A549 (cell line): ENCODE measurements at regions not wholly inside any gene's neighbourhood (a gene's known extent, or its start where the extent isn't known, plus 50 kb on each side); places are given as distances from the start of the nearest gene placed in this dataset.

ENCODE experiments used
- ATAC-seq, 2 experiments: fragments of 200-7000 bp in 1 of 2; fragments of >200 bp in 1 of 2; cut with Nextera tagmentation in 1 of 2; cut with Tn5 transposase in 1 of 2; 3 replicates each; pipeline versions ENCODE4 v1.8.0 to v1.9.1; 2018 to 2020; ENCODE audit warnings: mild to moderate bottlenecking in 1 of 2, moderate library complexity in 1 of 2
- CTCF ChIA-PET: fragments of 300-600 bp; sonication (Branson Sonifier 250); formaldehyde crosslinking; extraction: SDS; loops from one replicate; lab custom pipeline; 2021; ENCODE audit warnings: antibody characterized with exemption, inconsistent platforms; lab: Yijun Ruan, JAX
- POLR2A ChIA-PET: fragments of 350-600 bp; formaldehyde crosslinking; extraction: SDS; loops from one replicate; lab custom pipeline; 2021; ENCODE audit warnings: antibody characterized with exemption, inconsistent platforms; lab: Yijun Ruan, JAX
- DNase-seq, 2 experiments: peaks; one replicate each; pipeline versions ENCODE4 v3.0.0 to v3.0.0-alpha.2; 2011 to 2016; ENCODE audit warnings: low read depth in 1 of 2, low spot score in 1 of 2
- FAIRE-seq: peaks from 2 replicates; lab custom pipeline; 2011; peaks lifted over from hg19 to GRCh38; lab: Jason Lieb, UNC
- H3K27ac ChIP-seq, 2 experiments: fragments of >200 bp; sonication (Bioruptor Twin); formaldehyde crosslinking; 3 replicates each; pipeline ENCODE4 v1.5.1; 2016 to 2017
- H3K4me1 ChIP-seq: fragments of >200 bp; sonication (Bioruptor Twin); formaldehyde crosslinking; 3 replicates; pipeline ENCODE4 v1.6.1; 2016
- H3K4me2 ChIP-seq: fragments of >200 bp; sonication (Bioruptor Twin); formaldehyde crosslinking; 3 replicates; pipeline ENCODE4 v1.6.1; 2016
- H3K4me3 ChIP-seq: fragments of >200 bp; sonication (Bioruptor Twin); formaldehyde crosslinking; 3 replicates; pipeline ENCODE4 v1.5.1; 2016
- H3K9me3 ChIP-seq: fragments of >200 bp; sonication (Bioruptor Twin); formaldehyde crosslinking; 3 replicates; pipeline ENCODE4 v1.6.1; 2016
- CBX2 ChIP-seq: fragments of 200-600 bp; sonication (generic); IDR thresholded peaks from 2 replicates; pipeline ENCODE4 v1.6.1; 2016; ENCODE audit warnings: low read depth, mild to moderate bottlenecking, borderline replicate concordance
- CHD2 ChIP-seq: fragments of 150-350 bp; IDR thresholded peaks from 2 replicates; pipeline ENCODE4 v1.6.1; 2014; ENCODE audit warnings: low read length; ENCODE audit not compliant: partially characterized antibody
- EHF ChIP-seq: fragments of 250-450 bp; sonication (Bioruptor Pico); IDR thresholded peaks from 2 replicates; pipeline ENCODE4 v1.5.0; 2020; ENCODE audit warnings: mild to moderate bottlenecking
- HDAC2 ChIP-seq: fragments of 200-600 bp; sonication (generic); IDR thresholded peaks from 2 replicates; pipeline ENCODE4 v1.6.1; 2016
- HMGXB4 ChIP-seq: fragments of 250-450 bp; sonication (Bioruptor Pico); IDR thresholded peaks from 2 replicates; pipeline ENCODE4 v1.5.0; 2021; ENCODE audit warnings: mild to moderate bottlenecking, moderate library complexity, borderline replicate concordance
- NR3C1 ChIP-seq: fragments of >200 bp; sonication (Bioruptor Twin); formaldehyde crosslinking; IDR thresholded peaks from 3 replicates; pipeline ENCODE4 v1.6.1; 2017
- PHF8 ChIP-seq: fragments of 200-600 bp; sonication (generic); IDR thresholded peaks from 2 replicates; pipeline ENCODE4 v1.6.1; 2016; ENCODE audit warnings: low read depth, mild to moderate bottlenecking, antibody characterized with exemption, moderate library complexity, borderline replicate concordance
- RARB ChIP-seq: fragments of 250-450 bp; sonication (Bioruptor Pico); IDR thresholded peaks from 2 replicates; pipeline ENCODE4 v1.8.0; 2021; ENCODE audit warnings: mild to moderate bottlenecking, moderate library complexity
- REST ChIP-seq: fragments of 200-600 bp; sonication (generic); IDR thresholded peaks from 2 replicates; pipeline ENCODE4 v1.6.1; 2016; ENCODE audit warnings: antibody characterized with exemption, mild to moderate bottlenecking, moderate library complexity
- RFX5 ChIP-seq: fragments of 450-650 bp; IDR thresholded peaks from 2 replicates; pipeline ENCODE4 v1.7.1; 2014; ENCODE audit warnings: antibody characterized with exemption, mild to moderate bottlenecking, moderate library complexity
- USF2 ChIP-seq: fragments of 450-650 bp; IDR thresholded peaks from 2 replicates; pipeline ENCODE4 v1.6.1; 2014; ENCODE audit warnings: antibody characterized with exemption
- ZFP36 ChIP-seq: fragments of 450-650 bp; IDR thresholded peaks from 2 replicates; pipeline ENCODE4 v1.6.1; 2014; ENCODE audit warnings: borderline replicate concordance; ENCODE audit not compliant: partially characterized antibody
- ZNF302 ChIP-seq: fragments of 250-450 bp; sonication (Bioruptor Pico); IDR thresholded peaks from 2 replicates; pipeline ENCODE4 v1.9.0; 2021; ENCODE audit warnings: inconsistent platforms, mild to moderate bottlenecking, moderate library complexity
- WGBS: methylation state at CpG from one replicate; pipeline ENCODE4 v1.1.6; 2017; ENCODE audit errors: missing lambda C conversion rate; 5-methylcytosine and 5-hydroxymethylcytosine counted together
- TF ChIP-seq, protein P1 (sequence below): fragments of >200 bp; sonication (Bioruptor Twin); formaldehyde crosslinking; IDR thresholded peaks from 3 replicates; pipeline ENCODE4 v1.6.1; 2016

DNA sequence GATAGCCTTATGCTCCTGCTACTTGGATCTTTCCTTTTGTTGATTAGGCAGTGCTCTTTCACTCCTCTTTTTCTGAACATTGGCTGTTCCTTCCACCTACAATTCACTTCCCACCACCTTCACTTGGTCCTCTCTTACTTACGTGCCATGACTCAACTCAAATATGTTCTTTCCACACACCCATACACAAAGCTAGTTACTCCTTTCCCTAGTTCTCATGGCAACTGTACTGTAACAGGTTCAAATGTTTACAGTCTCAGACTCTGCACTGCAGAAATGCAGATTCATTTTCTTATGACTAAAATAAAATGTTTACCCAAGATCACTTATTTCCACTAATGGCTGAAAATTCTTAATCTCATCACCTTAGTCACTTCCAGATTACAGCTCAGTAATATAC is 174.0 kb upstream of the TSHZ2 start:
- CTCF ChIA-PET: no interaction called here
- H3K4me1 ChIP-seq: no peaks in the 10 kb centered on the region
- no peak overlapping the region for H3K4me3 ChIP-seq
- DNase-seq (no peak), ATAC-seq (no peak), FAIRE-seq (no peak)
- 0% methylated on average over 1 of the region's 1 CpG for WGBS
- no peak overlapping the region for H3K4me2 ChIP-seq
- H3K27ac ChIP-seq: no peak overlapping the region
- POLR2A ChIA-PET: no interaction called here
- TF ChIP-seq ZFP36 (no peak), NR3C1 (no peak), USF2 (no peak), ZNF302 (CRISPR knock-in tag) (no peak), HDAC2 (no peak), RFX5 (no peak), CBX2 (no peak), REST (no peak), PHF8 (no peak), RARB (no peak)
- TF ChIP-seq, protein P1, sequence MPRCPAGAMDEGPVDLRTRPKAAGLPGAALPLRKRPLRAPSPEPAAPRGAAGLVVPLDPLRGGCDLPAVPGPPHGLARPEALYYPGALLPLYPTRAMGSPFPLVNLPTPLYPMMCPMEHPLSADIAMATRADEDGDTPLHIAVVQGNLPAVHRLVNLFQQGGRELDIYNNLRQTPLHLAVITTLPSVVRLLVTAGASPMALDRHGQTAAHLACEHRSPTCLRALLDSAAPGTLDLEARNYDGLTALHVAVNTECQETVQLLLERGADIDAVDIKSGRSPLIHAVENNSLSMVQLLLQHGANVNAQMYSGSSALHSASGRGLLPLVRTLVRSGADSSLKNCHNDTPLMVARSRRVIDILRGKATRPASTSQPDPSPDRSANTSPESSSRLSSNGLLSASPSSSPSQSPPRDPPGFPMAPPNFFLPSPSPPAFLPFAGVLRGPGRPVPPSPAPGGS: no peak
- no peaks in the 10 kb centered on the region for H3K9me3 ChIP-seq

GRCh38 chr20:52794853-52795252 is 177.3 kb upstream of the TSHZ2 start:
- CTCF ChIA-PET: no interaction called here
- H3K9me3 ChIP-seq: no peaks in the 10 kb centered on the region
- no peak overlapping the region for H3K27ac ChIP-seq
- H3K4me2 ChIP-seq: no peak overlapping the region
- no peak for DNase-seq
- no peaks in the 10 kb centered on the region for H3K4me1 ChIP-seq
- FAIRE-seq: no peak
- ATAC-seq: no peak
- TF ChIP-seq HMGXB4 (CRISPR knock-in tag) (no peak), EHF (CRISPR knock-in tag) (no peak)
- H3K4me3 ChIP-seq: no peak overlapping the region
- POLR2A ChIA-PET: no interaction called here

DNA sequence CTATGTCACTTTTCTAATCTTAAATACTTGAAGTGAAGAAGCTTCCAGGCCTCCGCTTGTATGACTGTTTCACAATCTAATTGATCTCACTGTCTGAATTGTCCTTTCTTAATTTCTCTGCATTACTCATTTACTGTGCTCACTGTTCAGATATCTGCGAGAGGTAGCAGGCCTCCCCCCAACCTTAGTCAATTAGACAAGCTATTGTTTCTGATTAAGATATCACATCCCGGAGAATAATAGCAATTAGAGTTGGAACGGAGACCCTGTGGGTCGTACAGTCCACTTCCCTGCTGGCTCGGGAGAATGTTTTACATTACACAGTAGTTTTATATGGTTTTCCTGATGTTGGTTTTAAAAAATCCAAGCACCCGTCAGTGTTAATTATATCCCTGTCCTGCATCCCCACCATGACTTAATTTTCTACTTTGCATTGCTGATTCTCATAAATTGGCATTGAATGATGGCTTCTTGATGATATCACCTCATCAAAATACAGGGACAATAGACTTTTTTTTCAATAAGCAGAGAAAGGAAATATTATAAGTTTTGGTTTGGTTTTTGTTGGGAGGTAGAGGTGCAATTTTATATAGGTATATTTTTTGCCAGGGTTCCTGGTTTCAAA is 178.7 kb upstream of the TSHZ2 start:
- Histone ChIP-seq H3K4me3 (no peak overlapping the region), H3K27ac (no peak overlapping the region), H3K4me2 (no peak overlapping the region), H3K9me3 (no peaks in the 10 kb centered on the region), H3K4me1 (no peaks in the 10 kb centered on the region)
- no peak for DNase-seq
- ATAC-seq: no peak
- ChIA-PET POLR2A (no interaction called here), CTCF (no interaction called here)
- FAIRE-seq: no peak
- 22% methylated on average over 7 of the region's 7 CpGs for WGBS
- no peak for TF ChIP-seq CHD2
- no peak for TF ChIP-seq CBX2
